GM21447 (cell line): ENCODE measurements at regions not wholly inside any gene's neighbourhood (a gene's known extent, or its start where the extent isn't known, plus 50 kb on each side); places are given as distances from the start of the nearest gene placed in this dataset.
"Not testable (repeated sequence)": the region's sequence is repeated elsewhere in the genome, so short reads cannot be mapped to it uniquely, and the experiment has no call there.

Experiments
- ATAC-seq: cut with Tn5 transposase; IDR thresholded peaks from one replicate; pipeline ENCODE4 v1.9.1; 2021; ENCODE audit not compliant: unreplicated experiment

DNA sequence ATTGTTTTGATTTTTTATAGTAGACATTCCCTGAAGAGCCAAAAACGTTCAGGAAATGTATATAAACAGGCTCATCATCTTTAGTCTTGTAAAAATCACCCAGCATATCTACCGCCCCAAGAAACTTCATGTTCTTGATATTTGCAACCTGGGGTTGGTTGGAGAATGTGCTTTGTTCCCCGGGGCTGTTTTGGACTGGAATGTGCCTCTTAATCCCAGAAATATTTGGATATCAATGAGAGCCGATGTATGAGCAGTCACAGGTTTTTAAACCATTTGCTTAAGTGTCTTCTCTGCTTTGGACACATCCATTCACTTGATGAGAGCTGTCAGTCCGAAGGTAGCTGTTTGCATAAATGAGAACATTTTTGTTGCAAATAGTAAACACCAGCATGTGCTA, 449.7 kb downstream of the PCDH7 start:
- ATAC-seq: no peak

DNA sequence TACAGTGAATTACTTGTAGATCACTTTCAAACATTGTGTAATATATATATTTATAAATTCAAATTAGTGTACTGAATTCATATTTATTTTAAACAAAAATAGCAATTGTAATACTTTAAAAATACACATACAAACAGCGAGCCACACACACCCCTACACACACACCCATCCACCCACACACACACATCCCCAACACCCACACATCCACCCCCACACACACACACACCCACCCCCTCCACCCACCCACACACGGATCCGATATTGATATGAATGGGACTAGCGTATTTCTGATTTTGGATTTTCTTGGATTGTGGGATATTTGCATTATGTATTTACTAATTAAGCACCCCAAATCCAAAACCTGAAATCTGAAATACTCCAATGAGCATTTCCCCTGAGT, 451.2 kb downstream of the PCDH7 start:
- ATAC-seq: no peak

DNA sequence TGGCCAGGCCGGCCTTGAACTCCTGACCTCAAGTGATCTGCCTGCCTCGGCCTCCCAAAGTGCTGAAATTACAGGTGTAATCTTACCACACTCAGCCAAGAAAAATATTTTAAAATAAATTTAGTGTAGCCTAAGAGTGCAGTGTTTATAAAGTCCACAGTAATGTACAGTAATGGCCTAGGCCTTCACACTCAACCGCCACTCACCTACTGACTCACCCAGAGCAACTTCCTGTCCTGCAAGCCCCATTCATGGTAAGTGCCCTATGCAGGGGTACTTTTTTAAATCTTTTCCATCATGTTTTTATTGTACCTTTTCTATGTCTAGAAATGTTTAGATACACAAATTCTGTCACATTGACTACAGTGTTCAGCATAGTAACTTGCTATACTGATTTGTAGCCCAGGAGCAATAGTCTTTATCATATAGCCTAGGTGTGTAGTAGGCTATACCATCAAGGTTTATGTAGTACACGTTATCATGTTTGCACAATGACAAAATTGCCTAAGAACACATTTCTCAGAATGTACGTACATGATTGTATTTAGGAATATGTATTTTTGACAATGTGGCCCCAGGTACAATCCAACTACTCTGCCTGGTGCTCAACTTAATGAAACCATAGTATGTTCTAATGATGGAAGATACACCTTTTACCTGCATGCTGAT, 455.2 kb downstream of the PCDH7 start:
- ATAC-seq: no peak

DNA sequence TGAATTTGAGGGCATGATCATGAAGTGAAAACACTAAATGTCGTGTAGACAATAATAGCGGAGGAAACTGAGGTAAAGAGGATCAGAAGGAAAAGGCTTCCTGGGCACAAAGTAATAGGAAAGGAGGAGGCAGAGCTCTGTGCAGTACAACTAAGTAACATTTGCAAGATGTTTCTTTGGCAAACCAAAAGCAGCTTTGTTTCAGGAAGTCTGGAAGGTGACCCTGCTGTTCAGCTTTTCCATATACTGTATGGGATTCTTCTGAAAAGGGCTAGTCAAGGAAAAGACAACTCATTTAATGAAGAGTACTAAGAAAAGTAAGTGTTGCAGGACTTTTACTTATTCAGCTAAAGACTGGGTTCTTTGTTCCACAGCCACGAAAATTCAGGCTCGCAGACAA, 463.1 kb downstream of the PCDH7 start:
- no peak for ATAC-seq

DNA sequence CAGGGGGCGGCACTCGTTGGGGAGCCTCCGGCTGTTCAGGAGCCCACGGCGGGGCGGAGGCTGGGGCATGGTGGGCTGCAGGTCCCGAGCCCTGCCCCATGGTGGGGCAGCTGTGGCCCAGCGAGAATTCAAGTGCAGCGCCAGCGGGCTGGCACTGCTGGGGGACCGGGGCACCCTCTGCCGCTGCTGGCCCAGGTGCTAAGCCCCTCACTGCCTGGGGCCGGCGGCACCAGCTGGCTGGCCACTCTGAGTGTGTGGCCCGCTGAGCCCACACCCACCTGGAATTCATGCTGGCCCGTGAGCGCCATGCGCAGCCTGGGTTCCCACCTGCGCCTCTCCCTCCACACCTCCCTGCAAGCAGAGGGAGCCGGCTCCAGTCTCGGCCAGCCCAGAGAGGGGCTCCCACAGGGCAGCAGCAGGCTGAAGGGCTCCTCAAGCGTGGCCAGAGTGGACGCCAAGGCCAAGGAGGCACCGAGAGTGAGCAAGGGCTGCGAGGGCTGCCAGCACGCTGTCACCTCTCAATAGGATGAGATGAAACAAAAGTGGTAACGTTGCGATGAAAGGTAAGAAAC, 464.9 kb downstream of the PCDH7 start:
- ATAC-seq: no peak

DNA sequence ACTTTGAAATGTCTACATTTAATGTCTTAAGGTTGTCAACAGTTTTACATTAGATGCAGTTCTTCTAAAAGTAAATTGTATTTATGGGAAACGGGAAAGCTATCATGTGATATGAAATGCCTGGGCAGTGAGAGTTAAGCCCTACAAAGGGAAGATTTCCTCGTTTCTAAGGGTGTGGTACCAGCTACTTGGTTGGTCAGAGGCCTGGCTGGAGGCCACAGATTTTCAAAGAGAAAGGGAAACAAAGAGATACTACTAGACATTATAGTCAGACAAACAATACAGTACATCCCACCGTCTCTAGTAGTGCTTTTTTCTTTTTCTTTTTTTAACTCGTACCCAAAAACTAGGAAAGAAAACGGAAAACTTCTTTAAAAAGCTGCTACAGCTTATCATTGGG, 467.8 kb downstream of the PCDH7 start:
- ATAC-seq: no peak

DNA sequence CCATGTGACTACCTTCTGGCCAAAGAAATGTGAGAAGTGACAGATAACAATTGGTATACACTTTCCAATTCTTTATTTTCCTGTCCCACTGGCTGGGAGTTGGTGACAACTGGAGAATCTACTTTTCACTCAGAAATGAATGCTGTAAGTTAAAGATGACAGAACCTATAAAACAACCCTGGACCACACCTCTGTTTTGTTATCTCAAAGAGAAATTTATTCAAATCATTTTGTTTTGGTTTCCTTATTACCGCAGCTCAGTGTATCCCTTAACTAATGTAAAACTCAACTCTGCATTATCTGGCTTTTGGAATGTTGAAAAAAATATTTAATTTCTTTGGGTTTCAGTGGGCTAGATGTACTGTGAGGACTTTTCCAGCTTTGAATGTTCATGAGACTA, 469.8 kb downstream of the PCDH7 start:
- no peak for ATAC-seq

DNA sequence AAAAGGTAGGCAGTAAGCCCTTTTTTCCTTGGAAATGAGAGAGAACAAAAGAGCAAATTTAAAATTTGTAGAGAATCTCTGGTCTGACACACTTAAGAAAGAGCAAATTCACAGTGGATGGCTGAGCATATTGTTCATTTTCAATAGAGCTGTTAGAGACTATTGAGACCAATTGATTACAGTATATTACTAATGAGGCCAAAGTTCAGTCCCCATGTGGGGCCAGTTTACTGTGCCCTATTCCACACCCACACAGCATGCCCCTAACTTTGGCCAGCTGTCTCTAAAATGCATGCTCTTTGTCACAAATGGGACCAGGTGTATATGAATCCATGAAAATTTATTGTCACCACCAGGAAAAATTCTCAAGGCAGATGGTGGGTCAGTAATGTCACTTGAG, 470.5 kb downstream of the PCDH7 start:
- no peak for ATAC-seq

DNA sequence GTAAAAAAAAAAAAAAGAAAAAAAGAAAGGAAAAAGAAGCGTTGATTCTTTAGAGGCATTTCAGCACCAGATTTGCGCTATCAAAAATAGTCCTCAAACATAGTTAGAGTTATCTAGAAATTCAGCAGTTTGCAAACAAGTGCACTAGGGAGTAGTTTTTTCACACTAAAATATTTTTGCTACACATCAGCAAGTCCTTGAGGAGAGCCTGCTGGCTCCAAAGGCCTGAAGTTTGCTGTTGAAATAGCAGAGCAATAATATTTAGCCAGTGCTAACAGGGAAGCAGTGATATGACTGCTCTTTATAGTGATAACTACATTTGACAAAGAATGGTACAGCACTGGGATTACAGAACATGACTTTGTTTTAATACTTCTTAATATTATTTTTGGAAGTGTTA, 472.2 kb downstream of the PCDH7 start:
- ATAC-seq: no peak

DNA sequence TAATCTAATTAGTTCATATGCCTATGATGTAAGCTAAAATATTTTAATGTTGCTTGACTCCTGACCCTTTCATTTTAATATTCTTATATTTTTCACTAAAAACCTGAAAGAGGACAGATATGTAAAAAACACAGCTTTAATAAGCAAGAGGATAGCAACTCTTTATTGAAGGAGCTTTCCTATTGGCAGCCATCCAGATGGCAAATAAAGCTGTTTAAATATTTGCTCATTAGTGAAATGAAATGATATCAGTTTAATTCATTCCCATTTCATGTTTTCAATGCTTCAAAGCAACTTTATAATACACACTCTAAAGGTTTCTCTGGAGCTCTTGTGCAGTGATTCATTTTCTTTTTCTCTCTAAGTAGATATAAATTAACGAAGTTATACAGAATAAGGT, 473.4 kb downstream of the PCDH7 start:
- no peak for ATAC-seq

DNA sequence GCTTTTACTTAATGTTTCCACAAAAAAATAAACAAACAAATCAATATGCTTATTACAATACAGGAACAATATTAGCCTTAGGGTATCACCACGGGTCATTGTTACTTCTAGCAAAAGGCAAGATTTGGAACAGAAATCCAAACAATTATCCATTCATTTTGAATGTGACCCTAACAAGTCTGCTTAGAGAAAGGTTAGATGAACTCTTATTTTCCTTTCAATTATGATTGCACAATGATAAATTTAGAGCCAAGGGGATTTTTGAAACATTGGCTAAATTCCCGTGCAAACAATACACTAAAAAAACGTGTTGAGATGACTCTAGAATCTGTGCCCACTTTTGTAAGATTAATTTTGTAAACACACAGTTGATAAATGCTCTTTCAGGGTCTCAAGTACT, 474.7 kb downstream of the PCDH7 start:
- ATAC-seq: no peak

DNA sequence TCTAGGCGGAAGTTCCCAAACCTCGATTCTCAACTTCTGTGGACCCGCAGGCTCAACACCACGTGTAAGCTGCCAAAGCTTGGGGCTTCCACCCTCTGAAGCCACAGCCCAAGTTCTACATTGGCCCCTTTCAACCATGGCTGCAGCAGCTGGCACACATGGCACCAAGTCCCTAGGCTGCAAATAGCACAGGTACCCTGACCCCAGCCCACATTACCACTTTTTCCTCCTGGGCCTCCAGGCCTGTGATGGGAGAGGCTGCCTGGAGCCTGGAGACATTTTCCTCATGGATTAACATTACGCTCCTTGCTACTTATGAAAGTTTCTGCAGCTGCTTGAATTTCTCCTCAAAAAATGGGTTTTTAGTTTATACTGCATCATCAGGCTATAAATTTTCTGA, 479.5 kb downstream of the PCDH7 start:
- no peak for ATAC-seq

DNA sequence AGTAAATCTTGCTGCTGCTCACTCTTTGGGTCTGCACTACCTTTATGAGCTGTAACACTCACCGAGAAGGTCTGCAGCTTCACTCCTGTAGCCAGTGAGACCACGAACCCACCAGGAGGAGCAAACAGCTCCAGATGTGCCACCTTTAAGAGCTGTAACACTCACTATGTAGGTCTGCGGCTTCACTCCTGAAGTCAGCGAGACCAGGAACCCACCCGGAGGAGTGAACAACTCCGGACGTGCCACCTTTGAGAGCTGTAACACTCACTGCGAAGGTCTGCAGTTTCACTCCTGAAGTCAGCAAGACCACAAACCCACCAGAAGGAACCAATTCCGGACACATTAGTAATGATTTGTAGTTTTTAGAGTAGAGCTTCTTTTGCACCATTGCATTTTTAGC, 481.9 kb downstream of the PCDH7 start:
- ATAC-seq: not testable (repeated sequence)

DNA sequence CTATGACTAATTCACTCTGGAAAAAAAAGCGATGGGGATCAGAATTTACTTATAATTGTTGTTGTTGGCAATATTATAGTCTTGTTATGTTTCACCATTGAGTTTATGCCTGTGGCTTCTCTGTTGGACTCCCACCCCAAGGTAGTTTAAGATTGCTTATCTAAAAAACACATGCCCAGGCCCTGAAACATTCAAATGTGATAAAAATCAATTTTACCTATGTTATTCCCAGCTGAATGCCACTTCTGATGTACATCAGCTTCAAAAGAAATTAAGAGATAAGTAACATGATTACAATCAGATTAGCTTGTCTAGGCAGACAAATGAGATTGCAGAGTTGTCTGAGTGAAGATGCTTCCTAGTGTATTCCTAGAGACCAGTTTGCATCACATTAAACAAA, 484.7 kb downstream of the PCDH7 start:
- ATAC-seq: no peak

DNA sequence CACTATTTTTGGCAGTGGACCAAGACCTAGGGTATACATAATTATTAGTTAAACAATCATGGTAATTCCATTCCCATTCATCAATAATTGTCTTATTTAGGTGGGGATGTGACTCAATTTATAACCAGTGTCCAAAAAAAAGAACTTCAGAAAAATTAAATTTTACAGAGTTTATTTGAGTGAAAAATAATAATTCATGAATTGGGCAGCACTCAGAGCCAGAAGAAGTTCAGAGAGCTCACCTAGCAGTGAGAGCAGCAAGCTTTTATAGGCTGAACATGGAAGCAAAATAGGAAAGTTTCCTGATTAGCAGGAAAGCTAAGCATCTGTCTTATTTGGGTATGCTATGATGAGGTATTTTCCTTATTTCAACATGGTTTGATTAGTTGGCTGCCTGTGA, 500.8 kb downstream of the PCDH7 start:
- no peak for ATAC-seq

DNA sequence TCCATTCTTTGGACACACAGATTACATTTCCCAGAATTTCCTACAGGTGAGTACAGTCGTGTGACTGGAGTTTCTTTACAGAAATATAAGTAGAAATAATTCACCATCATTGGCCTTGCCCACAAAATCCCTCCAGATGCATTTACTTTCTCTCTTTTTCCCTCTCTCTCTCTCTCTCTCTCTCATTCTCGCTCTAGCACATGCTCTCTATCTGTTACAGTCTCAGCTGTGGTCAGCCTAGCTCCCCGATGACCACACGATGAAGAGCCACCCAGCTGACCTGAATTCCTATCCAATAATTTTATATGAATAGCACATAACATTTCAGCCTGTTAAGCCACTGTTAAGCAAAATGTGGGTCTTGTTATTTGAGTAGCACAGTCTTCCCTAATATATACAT, 507.9 kb downstream of the PCDH7 start:
- no peak for ATAC-seq

DNA sequence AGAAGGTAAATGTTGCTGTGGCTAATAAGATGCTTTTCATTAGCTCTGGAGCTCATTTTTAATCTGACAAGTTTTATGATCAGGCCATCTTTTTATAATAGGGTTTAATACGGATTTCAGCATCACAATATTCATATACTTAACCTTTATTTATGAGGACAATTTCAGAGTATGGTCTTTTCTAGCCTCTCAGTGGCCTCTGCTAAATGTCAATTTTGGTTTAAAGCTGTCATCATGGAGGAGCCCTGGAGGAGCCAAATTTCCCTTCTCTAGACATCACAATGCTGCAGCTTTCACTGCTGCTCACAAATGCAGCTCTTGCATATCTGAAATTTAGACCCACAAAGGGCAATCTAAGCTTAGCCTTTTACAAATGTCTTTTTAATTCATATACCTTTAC, 510.4 kb downstream of the PCDH7 start:
- ATAC-seq: no peak

DNA sequence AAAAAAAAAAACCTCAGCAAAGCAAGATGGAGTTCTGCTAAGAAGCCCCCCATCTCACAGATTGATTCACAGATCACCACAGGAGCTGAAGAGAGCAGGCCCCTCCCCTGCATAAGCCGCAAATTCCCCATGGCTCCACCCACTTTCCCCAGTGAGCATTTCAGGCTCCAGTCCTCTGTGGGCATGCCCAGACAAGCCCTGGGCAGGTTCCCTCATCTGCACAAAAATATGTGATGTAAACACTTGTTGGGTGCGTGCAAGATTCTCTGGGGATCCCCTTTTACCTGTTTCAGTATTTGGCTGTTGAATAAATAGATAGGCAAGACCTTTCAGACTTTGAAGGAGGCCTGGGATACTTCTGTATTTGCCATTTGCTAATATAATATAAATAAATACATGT, 514.3 kb downstream of the PCDH7 start:
- ATAC-seq: no peak

DNA sequence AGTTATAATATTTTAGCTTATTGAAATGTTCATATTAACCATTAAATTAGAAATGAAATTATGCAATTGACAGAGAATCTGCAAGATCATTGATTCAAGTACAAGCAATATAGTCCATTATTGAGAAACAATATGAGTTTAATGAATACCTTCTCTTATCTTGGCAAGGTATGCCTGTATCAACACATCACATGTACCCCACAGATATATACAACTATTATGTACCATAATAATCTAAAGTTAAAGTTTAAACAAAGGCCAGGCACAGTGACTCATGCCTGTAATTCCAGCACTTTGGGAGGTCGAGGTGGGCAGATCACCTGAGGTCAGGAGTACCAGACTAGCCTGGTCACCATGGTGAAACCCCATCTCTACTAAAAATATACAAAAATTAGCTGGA, 514.7 kb downstream of the PCDH7 start:
- ATAC-seq: no peak

DNA sequence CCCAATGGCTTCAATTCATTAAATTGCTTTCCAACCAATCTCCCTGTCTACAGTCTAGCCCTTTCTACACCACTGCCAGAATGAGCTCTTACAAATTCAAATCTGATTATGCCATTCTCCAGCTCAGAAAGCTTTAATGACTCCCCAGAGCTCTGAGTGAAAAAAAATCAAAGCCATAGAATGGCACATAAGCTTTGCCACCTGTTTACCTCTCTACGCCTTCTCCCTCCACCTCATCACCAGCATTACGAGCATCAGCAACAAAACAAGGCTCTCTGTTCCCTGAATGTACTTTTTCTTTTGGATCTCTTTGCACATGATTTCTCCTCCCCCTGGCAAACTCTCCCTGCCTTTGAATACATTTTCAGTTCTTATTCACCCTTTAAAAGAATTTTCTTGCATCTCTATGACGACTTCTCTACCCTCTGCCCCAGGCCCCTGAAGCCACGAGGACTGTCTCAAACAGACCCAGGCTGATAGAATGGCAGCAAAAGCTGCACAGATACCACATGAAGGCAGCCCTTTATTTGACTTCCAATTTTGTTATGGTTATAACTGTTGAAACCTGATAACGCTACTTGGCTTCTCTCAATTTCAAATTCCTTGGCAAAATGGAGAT, 516.0 kb downstream of the PCDH7 start:
- no peak for ATAC-seq

DNA sequence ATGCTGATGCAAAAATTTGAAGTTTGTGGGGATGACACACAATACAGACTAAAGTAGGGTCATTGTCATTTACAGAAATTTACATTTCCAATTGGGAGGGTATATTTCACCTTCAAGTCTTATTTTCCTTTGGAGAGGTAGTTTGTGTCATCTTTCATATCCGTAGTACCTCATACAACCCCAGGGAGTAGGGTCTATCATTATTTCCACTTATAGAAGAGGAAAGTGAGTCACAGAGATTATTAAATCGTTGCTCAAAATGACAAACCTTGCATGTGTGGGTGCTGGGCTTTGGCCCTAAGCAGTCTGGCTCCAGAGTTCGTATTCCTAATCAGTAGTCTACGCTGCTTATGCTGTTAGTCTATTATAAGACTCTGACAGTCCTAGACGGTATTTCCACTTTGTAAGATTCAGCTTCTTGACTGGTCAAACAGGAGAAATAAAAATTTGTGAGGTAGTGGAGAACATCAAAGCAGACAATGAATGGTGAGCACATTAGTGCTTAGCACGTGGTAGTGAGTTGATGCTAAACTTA, 516.5 kb downstream of the PCDH7 start:
- ATAC-seq: no peak

DNA sequence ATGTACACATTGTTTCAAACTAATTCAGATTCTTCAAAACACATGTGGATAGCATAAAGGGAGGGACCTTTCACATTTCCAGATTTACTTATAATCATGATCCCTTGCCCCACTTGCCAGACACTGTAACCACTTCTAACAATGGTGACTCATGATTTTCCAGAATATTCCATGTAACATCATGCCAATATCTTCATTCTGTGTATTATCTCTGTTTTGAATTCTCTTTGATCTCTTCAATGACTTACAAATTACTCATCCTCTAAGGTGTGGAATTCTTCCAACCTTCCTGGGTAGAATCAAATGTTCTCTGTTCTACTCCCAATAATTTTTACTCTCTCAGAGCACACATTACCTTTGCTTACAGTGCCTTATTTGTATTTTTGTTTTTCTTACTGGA, 517.1 kb downstream of the PCDH7 start:
- no peak for ATAC-seq

DNA sequence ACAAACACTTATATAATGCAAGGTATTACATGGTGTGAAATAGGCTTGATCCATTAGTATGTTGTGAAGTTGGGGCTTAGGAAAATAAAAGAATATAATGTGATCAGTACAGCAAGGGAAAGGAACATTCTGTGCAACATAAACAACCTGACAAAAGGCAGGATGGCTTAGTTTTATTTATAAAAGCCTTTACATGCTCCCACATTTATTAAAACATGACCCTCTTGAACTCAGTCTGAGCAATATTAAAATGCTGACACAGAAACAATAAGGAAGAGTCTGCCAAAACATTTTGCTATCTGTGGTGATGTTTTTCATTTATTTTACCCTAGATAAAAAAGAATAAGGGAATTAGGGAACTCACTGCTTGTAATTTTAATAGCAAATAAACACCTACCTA, 519.7 kb downstream of the PCDH7 start:
- no peak for ATAC-seq
